IMR-90 (cell line): ENCODE measurements at regions not wholly inside any gene's neighbourhood (a gene's known extent, or its start where the extent isn't known, plus 50 kb on each side); places are given as distances from the start of the nearest gene placed in this dataset.

Experiments used
- CEBPB ChIP-seq: IDR thresholded peaks from 2 replicates; pipeline ENCODE4 v1.6.1; 2012; ENCODE audit warnings: low read depth, low read length, improper control_type of control experiment
- CTCF ChIP-seq: conservative IDR thresholded peaks from 2 replicates; pipeline ENCODE4 v1.5.1; 2012; ENCODE audit warnings: mild to moderate bottlenecking, low read depth, low read length, improper control_type of control experiment
- FOS ChIP-seq: fragments of 150-350 bp; IDR thresholded peaks from 2 replicates; pipeline ENCODE4 v1.6.1; 2016; ENCODE audit warnings: low read depth, low read length
- MAFK ChIP-seq: IDR thresholded peaks from 2 replicates; pipeline ENCODE4 v1.6.1; 2012; ENCODE audit warnings: low read depth, low read length, improper control_type of control experiment
- MAZ ChIP-seq: IDR thresholded peaks from 2 replicates; pipeline ENCODE4 v1.6.1; 2012; ENCODE audit warnings: low read depth, mild to moderate bottlenecking, low read length, improper control_type of control experiment, moderate library complexity, borderline replicate concordance
- MXI1 ChIP-seq: IDR thresholded peaks from 2 replicates; pipeline ENCODE4 v1.6.1; 2012; ENCODE audit warnings: low read depth, mild to moderate bottlenecking, low read length, moderate library complexity, borderline replicate concordance
- NFE2L2 ChIP-seq: fragments of 150-350 bp; IDR thresholded peaks from 2 replicates; pipeline ENCODE4 v1.6.1; 2016; ENCODE audit warnings: low read depth, mild to moderate bottlenecking, low read length
- POLR2A ChIP-seq: IDR thresholded peaks from 2 replicates; pipeline ENCODE4 v1.6.1; 2012; ENCODE audit warnings: mild to moderate bottlenecking, low read depth, low read length
- RAD21 ChIP-seq: IDR thresholded peaks from 2 replicates; pipeline ENCODE4 v1.6.1; 2012; ENCODE audit warnings: low read length, improper control_type of control experiment
- RCOR1 ChIP-seq: IDR thresholded peaks from 2 replicates; pipeline ENCODE4 v1.6.1; 2012; ENCODE audit warnings: mild to moderate bottlenecking, low read length, improper control_type of control experiment; ENCODE audit not compliant: insufficient replicate concordance
- SMC3 ChIP-seq: fragments of 150-350 bp; IDR thresholded peaks from 2 replicates; pipeline ENCODE4 v1.6.1; 2016; ENCODE audit warnings: low read depth, mild to moderate bottlenecking, antibody characterized with exemption, low read length, moderate library complexity
- TF ChIP-seq, protein P1 (sequence below): fragments of 150-350 bp; IDR thresholded peaks from 2 replicates; pipeline ENCODE4 v1.6.1; 2017; ENCODE audit warnings: mild to moderate bottlenecking, antibody characterized with exemption, low read length, low read depth
- TF ChIP-seq, protein P2 (sequence below): fragments of 150-350 bp; IDR thresholded peaks from 2 replicates; pipeline ENCODE4 v1.6.1; 2016; ENCODE audit warnings: low read depth, mild to moderate bottlenecking, low read length, moderate library complexity, borderline replicate concordance

DNA sequence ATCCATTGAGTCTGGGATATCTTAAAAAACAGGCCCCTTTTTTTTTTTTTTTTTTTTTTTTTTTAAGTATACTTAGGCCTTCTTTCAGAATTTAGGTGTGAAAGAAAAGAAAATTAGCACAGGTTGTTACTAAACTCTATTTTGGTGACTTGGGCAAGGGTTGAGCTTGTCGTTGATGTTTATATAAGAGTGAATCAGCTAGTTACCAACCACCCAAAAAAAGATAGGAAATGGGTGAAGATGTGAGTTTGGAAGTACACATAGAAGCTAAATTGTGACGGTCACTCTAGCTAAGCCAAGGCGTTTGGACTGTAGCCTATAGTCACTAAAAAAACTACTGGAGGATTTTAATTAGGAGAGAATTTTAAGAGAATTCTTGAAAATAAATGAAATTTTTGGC lies 1247.2 kb downstream of the AACS start:
- TF ChIP-seq SMC3: no peak
- TF ChIP-seq CTCF: no peak
- no peak for TF ChIP-seq MXI1
- TF ChIP-seq, protein P1, sequence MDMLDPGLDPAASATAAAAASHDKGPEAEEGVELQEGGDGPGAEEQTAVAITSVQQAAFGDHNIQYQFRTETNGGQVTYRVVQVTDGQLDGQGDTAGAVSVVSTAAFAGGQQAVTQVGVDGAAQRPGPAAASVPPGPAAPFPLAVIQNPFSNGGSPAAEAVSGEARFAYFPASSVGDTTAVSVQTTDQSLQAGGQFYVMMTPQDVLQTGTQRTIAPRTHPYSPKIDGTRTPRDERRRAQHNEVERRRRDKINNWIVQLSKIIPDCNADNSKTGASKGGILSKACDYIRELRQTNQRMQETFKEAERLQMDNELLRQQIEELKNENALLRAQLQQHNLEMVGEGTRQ: no peak
- no peak for TF ChIP-seq RCOR1
- no peak for TF ChIP-seq POLR2A
- no peak for TF ChIP-seq MAFK
- no peak for TF ChIP-seq CEBPB
- TF ChIP-seq MAZ: no peak
- TF ChIP-seq NFE2L2: no peak
- no peak for TF ChIP-seq RAD21
- TF ChIP-seq, protein P2, sequence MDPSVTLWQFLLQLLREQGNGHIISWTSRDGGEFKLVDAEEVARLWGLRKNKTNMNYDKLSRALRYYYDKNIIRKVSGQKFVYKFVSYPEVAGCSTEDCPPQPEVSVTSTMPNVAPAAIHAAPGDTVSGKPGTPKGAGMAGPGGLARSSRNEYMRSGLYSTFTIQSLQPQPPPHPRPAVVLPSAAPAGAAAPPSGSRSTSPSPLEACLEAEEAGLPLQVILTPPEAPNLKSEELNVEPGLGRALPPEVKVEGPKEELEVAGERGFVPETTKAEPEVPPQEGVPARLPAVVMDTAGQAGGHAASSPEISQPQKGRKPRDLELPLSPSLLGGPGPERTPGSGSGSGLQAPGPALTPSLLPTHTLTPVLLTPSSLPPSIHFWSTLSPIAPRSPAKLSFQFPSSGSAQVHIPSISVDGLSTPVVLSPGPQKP: no peak
- no peak for TF ChIP-seq FOS
